Frontal cortex (tissue), 3 donors: ENCODE measurements at regions not wholly inside any gene's neighbourhood (a gene's known extent, or its start where the extent isn't known, plus 50 kb on each side); places are given as distances from the start of the nearest gene placed in this dataset.

Experiments
- DNase-seq, 2 donors: peaks; one replicate each; pipeline ENCODE4 v3.0.0; 2012; ENCODE audit warnings: low spot score in 2 of 2
- FAIRE-seq: peaks from 2 replicates; lab custom pipeline; 2012; peaks lifted over from hg19 to GRCh38; lab: Jason Lieb, UNC
- donor health status: control.
- donor health status: control.
- donor health status: control.

DNA sequence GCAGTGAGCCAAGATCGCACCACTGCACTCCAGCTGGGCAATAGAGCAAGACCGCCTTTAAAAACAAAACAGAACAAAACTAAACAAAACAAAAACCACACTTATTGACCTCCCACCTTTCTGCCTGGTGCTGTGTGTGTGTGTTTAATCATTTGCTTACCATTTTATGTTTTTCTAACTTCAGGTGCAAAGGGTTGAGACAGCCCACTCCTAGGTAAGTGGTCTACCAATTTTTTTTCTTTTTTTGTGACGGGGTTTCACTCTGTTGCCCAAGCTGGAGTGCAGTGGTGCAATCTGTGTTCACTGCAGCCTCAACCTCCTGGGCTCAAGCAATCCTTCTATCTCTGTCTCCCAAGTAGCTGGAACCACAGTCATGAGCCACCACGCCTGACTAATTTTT lies 65.8 kb downstream of the SALL1 start:
- DNase-seq (no peak), FAIRE-seq (no peak)

GRCh38 chr16:51084074-51084928 lies 66.8 kb downstream of the SALL1 start:
- FAIRE-seq (no peak), DNase-seq (no peak)

- DNase-seq: no peak
- no peak for FAIRE-seq
Measured at GRCh38 chr16:51072591-51072990, 78.5 kb downstream of the SALL1 start.

DNA sequence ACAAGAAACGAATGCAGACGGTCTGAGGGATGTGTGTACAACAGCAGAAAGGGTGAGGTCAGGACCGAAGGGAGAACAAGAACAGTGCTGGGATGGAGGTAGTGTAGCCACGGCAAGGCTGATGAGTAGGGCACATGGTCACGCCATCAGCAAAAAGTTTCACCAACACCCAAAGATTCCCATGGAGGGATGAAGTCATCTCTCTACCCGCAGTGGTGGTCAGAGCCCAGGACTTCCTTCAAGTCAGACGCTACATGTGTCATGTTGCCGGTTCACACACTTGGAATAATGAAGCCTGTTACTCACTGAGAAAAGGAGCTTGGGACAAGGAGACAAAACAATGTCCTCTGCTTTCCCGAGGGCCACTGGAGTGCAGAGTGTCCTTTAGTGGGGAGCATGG lies 79.7 kb downstream of the SALL1 start:
- FAIRE-seq (no peak), DNase-seq (no peak)

DNA sequence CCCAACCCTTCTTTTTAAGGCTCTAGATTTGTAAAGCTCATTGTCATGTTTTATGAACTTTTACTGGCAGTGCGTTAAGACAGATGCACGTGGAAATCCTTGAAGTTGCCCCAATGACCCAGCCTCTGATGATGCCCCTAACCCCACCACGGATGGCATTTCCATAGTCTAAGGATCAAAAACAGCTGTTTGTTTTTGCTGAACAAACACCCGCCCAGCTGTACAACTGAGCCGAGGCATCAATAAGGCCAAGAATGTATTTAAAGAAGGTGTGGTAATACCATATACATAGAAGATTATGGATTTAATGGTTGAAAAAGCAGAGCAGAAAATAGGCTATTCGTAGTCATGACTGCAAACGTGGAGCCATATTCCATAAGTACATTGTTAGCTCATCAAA lies 83.7 kb downstream of the SALL1 start:
- FAIRE-seq (no peak), DNase-seq (no peak)

GRCh38 chr16:51062039-51062438 lies 89.0 kb downstream of the SALL1 start:
- peak in 1 of 2 donors; percentile 5 for DNase-seq
- FAIRE-seq: no peak

- FAIRE-seq (no peak), DNase-seq (no peak)
Measured at GRCh38 chr16:51061328-51061727, 89.7 kb downstream of the SALL1 start.

DNA sequence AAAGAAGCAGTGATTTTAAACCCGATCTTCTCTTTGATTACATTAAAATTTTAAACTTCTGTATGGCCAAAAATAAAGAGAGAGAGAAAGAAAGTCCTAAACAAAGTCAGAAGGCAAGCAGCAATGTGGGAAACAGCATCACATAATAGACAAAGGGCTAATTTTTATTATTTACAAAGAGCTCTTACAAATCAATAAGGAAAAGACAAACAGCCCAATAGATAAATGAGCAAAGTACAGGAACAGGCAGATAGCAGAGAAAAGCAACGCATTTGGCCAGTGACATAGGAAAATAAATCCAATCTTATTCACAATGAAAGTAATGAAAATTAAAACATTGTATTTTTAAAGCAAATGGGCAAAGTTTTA lies 93.1 kb downstream of the SALL1 start:
- DNase-seq: peak in 1 of 2 donors; percentile 18
- FAIRE-seq: peak; percentile 74

- FAIRE-seq: no peak
- DNase-seq: no peak
Measured at GRCh38 chr16:51057102-51057793, 93.8 kb downstream of the SALL1 start.

DNA sequence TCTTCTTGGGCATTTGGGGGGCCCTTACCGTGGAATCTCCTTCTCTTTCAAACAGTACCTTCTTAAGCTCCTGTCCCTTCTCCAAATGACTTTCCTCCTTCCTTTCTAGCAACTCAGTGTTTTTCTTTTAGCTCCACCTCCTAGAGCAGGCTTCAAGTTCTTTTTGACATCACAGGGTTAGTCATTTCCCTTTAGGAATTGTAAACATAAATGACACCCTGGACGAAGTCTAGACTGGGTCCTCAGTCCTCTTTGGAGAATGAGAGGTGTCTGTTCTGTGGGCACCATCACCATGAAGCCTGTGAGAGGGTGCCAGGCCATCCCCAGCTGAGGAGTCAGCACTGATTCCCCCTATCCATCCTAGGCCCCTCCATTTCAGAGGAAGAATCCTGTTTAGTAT lies 94.7 kb downstream of the SALL1 start:
- no peak for FAIRE-seq
- DNase-seq: no peak

GRCh38 chr16:51055434-51055833 lies 95.6 kb downstream of the SALL1 start:
- no peak for FAIRE-seq
- no peak for DNase-seq

- FAIRE-seq (no peak), DNase-seq (no peak)
Measured at GRCh38 chr16:51053775-51054174, 97.3 kb downstream of the SALL1 start.

- FAIRE-seq (no peak), DNase-seq (no peak)
Measured at GRCh38 chr16:51051671-51052070, 99.4 kb downstream of the SALL1 start.

DNA sequence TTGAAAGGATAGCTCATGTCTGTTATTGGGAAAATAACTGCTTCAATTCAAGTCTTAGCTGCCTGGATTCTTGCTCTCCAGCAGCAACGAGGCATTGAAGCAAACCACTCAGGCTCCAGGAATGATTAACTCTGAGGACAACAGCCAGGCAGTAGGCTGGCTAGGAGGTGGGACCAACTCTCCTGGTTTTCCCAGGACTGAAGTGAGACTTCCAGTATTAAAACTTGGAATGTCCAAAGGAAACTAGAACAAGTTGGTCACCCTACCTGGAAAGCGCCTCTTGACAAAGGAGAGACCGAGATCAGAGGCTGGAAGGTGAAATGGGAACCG lies 100.7 kb downstream of the SALL1 start:
- DNase-seq (no peak), FAIRE-seq (no peak)

- DNase-seq (no peak), FAIRE-seq (no peak)
Measured at GRCh38 chr16:51049678-51050376, 101.2 kb downstream of the SALL1 start.

DNA sequence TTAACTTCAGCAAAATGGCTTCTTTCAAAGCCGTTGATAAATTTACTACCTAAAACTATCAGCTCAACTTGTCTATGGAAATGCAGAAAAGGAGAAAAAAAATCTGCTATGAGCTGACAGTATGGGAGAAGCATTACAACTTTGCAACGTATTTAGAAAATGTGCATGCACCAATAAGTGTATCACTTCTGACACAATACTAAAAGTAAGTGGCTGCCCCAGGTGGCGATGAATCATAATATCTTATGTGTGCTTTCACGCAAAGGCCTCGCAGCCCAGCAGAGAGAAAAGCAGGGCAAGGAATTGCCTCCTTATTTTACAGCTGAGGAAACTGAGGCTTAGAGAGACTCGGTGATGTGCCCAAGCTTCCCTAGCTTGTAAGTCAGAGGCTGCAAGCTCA lies 101.8 kb downstream of the SALL1 start:
- no peak for DNase-seq
- no peak for FAIRE-seq

DNA sequence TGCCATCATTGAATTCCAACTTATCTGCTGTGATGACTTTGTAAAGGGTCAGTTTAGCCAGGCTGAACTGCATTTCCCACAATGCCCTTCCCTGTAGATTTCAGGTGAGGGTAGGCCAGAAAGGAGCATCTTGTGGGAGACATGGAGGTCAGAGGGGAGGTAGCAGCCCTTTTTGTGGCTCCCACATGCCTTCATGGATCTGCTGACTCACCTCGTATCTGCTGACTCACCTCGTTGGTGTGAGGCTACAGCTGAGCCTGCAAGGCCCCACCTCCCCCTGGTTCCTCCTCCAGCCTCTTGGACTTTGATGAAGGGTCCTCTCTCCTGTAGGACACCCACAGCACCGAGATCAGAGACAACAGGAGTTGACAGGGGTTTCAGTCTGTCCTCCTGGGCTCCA lies 102.5 kb downstream of the SALL1 start:
- FAIRE-seq (no peak), DNase-seq (no peak)

- FAIRE-seq (no peak), DNase-seq (no peak)
Measured at GRCh38 chr16:51045794-51046193, 105.3 kb downstream of the SALL1 start.

DNA sequence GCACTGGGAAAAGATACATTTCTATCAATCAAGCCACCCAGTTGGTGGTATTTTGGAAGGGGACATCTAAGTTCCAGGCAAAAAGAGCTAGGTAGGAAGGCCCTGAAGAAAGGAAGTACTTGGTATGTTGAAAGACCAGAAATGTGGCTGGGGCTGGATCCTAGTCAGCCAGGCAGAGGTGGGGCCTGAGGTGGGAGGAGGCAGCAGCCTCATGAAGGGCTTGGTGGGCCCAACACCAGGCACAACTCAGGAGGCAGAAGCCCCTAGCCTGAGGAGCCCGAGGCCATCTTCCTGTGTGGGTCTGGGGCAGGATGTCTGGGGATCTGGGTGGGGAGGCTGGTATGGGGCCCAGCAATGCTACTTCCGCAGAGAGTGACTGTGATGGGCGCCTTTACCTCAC lies 105.9 kb downstream of the SALL1 start:
- FAIRE-seq (no peak), DNase-seq (no peak)

DNA sequence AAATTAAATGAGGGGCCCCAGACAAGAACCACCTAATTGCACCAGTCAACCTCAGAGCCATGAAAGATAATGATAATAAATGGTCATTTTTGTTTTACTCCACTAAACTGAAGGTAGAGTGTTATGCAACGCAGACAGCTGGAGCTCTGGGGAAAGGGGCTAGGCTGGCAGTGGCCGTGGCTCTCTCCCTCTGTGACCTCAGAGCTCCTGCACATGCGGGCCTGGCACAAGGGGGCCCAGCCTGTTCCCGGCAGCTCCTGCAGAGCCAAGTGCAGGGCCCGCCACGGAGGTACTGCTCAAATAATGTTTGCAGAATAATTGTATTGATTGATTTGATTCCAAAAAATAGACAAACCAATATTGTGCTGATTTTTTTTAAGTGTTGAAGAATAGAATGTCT lies 109.5 kb downstream of the SALL1 start:
- FAIRE-seq (no peak), DNase-seq (no peak)

DNA sequence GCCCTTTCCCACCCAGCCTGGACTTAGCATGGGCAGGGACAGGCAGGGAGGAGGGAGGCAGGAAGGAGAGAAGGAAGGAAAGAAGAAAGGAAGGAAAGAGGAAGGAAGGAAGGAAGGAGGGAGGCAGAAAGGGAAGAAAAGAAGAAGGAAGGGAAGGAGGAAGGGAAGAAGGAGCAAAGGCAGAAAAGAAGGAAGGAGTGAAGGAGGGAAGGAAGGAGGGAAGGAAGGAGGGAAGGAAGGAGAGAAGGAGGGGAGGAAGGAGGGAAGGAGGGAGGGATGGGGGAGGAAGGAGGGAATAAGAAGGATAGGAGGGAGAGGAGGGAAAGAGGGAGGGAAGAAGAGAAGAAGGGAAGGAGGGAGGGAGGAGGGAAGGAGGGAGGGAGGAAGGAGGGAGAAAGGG lies 110.4 kb downstream of the SALL1 start:
- DNase-seq (no peak), FAIRE-seq (no peak)
